Neutrophil (primary cell): ENCODE measurements at regions not wholly inside any gene's neighbourhood (a gene's known extent, or its start where the extent isn't known, plus 50 kb on each side); places are given as distances from the start of the nearest gene placed in this dataset.

ENCODE experiments used
- H3K27ac ChIP-seq: fragments of 200-600 bp; sonication (generic); 2 replicates; pipeline ENCODE4 v1.5.1; 2016; ENCODE audit warnings: mild to moderate bottlenecking, moderate library complexity
- H3K27me3 ChIP-seq: fragments of 200-600 bp; sonication (generic); 2 replicates; pipeline ENCODE4 v1.6.0; 2016; ENCODE audit warnings: mild to moderate bottlenecking
- H3K36me3 ChIP-seq: fragments of 200-600 bp; sonication (generic); 2 replicates; pipeline ENCODE4 v1.5.1; 2017
- H3K4me1 ChIP-seq, 2 experiments: fragments of 200-600 bp in 1 of 2; sonication (generic) in 1 of 2; 1 replicate in 1 of 2; 2 replicates in 1 of 2; pipeline versions ENCODE4 v1.5.1 to v1.6.1; 2013 to 2016; ENCODE audit warnings: low read depth in 1 of 2, low read length in 1 of 2, mild to moderate bottlenecking in 1 of 2, moderate library complexity in 1 of 2; ENCODE audit not compliant: control insufficient read depth in 1 of 2, insufficient read depth in 1 of 2
- H3K4me3 ChIP-seq, 2 experiments: fragments of 200-600 bp in 1 of 2; sonication (generic) in 1 of 2; 1 replicate in 1 of 2; 2 replicates in 1 of 2; pipeline ENCODE4 v1.5.1; 2013 to 2016; ENCODE audit warnings: low read depth in 1 of 2, low read length in 1 of 2, mild to moderate bottlenecking in 1 of 2, moderate library complexity in 1 of 2
- H3K9me3 ChIP-seq: fragments of 200-600 bp; sonication (generic); 2 replicates; pipeline ENCODE4 v1.5.1; 2016
- CTCF ChIP-seq: fragments of 200-600 bp; sonication (generic); IDR thresholded peaks from 2 replicates; pipeline ENCODE4 v1.5.1; 2016; ENCODE audit warnings: antibody characterized with exemption

- H3K27ac ChIP-seq, result no peak overlapping the region
- no peak for TF ChIP-seq CTCF
- no peaks in the 10 kb centered on the region for H3K36me3 ChIP-seq
- H3K4me3 ChIP-seq, result no peak overlapping the region
- no peaks in the 10 kb centered on the region for H3K9me3 ChIP-seq
- no peaks in the 10 kb centered on the region for H3K27me3 ChIP-seq
- H3K4me1 ChIP-seq, result no peaks in the 10 kb centered on the region
These were observed 206.5 kb upstream of the CTAGE1 start for GRCh38 chr18:22624176-22624575.

GRCh38 chr18:22625406-22625805 lies 207.7 kb upstream of the CTAGE1 start:
- no peaks in the 10 kb centered on the region for H3K4me1 ChIP-seq
- no peak for TF ChIP-seq CTCF

GRCh38 chr18:22626771-22627170 lies 209.1 kb upstream of the CTAGE1 start:
- Histone ChIP-seq H3K27me3 (no peaks in the 10 kb centered on the region), H3K36me3 (no peaks in the 10 kb centered on the region), H3K4me3 (no peak overlapping the region), H3K27ac (no peak overlapping the region), H3K9me3 (no peaks in the 10 kb centered on the region), H3K4me1 (no peaks in the 10 kb centered on the region)
- no peak for TF ChIP-seq CTCF

More at GRCh38 chr18:22625406-22625805, 207.7 kb upstream of the CTAGE1 start:
- Histone ChIP-seq H3K9me3 (no peaks in the 10 kb centered on the region), H3K27me3 (no peaks in the 10 kb centered on the region), H3K36me3 (no peaks in the 10 kb centered on the region), H3K4me3 (no peak overlapping the region), H3K27ac (no peak overlapping the region)

GRCh38 chr18:22627506-22627905 lies 209.8 kb upstream of the CTAGE1 start:
- H3K27me3 ChIP-seq, result no peaks in the 10 kb centered on the region
- no peak for TF ChIP-seq CTCF
- no peak overlapping the region for H3K27ac ChIP-seq
- H3K4me1 ChIP-seq, result no peaks in the 10 kb centered on the region
- no peak overlapping the region for H3K4me3 ChIP-seq
- no peaks in the 10 kb centered on the region for H3K9me3 ChIP-seq
- H3K36me3 ChIP-seq, result no peaks in the 10 kb centered on the region

- Histone ChIP-seq H3K36me3 (no peaks in the 10 kb centered on the region), H3K27me3 (no peaks in the 10 kb centered on the region), H3K9me3 (no peaks in the 10 kb centered on the region), H3K4me3 (no peak overlapping the region), H3K4me1 (no peaks in the 10 kb centered on the region), H3K27ac (no peak overlapping the region)
- TF ChIP-seq CTCF, result no peak
These were observed 211.2 kb upstream of the CTAGE1 start for GRCh38 chr18:22628795-22629510.
